Esophagus muscularis mucosa (tissue), 4 donors: ENCODE measurements at regions not wholly inside any gene's neighbourhood (a gene's known extent, or its start where the extent isn't known, plus 50 kb on each side); places are given as distances from the start of the nearest gene placed in this dataset.

Experiments used
- DNase-seq: peaks from one replicate; pipeline ENCODE4 v3.0.0-alpha.2; 2017; ENCODE audit errors: extremely low spot score
- H3K27ac ChIP-seq, 4 donors: fragments of 200-600 bp; sonication (generic); replicated peaks in 1 of 4; 1 replicate in 3 of 4; 2 replicates in 1 of 4; pipeline ENCODE4 v1.5.1; 2016 to 2019; ENCODE audit warnings: mild to moderate bottlenecking in 1 of 4
- H3K27me3 ChIP-seq, 4 donors: fragments of 200-600 bp; sonication (generic); one replicate each; pipeline versions ENCODE4 v1.5.1 to v1.6.0; 2016 to 2019
- H3K36me3 ChIP-seq, 4 donors: fragments of 200-600 bp; sonication (generic); one replicate each; pipeline ENCODE4 v1.5.1; 2016 to 2019
- H3K4me1 ChIP-seq, 4 donors: fragments of 200-600 bp; sonication (generic); one replicate each; pipeline ENCODE4 v1.5.1; 2016 to 2019
- H3K4me3 ChIP-seq, 4 donors: fragments of 200-600 bp; sonication (generic); 1 replicate in 2 of 4; 2 replicates in 2 of 4; pipeline ENCODE4 v1.5.1; 2016 to 2019; ENCODE audit warnings: mild to moderate bottlenecking in 4 of 4, moderate library complexity in 1 of 4
- H3K9me3 ChIP-seq, 4 donors: fragments of 200-600 bp; sonication (generic); 1 replicate in 3 of 4; 2 replicates in 1 of 4; pipeline ENCODE4 v1.5.1; 2016 to 2019
- EP300 ChIP-seq: sonication (generic); formaldehyde crosslinking; IDR thresholded peaks from one replicate; pipeline ENCODE4 v1.6.1; 2017; ENCODE audit warnings: antibody characterized with exemption
- POLR2A ChIP-seq: fragments of 450-650 bp; IDR thresholded peaks from one replicate; pipeline ENCODE4 v1.6.1; 2017; ENCODE audit warnings: antibody characterized with exemption, moderate library complexity, mild to moderate bottlenecking, low read depth
- POLR2AphosphoS5 ChIP-seq, 2 donors: sonication (generic); formaldehyde crosslinking; IDR thresholded peaks; one replicate each; pipeline ENCODE4 v1.6.1; 2017; ENCODE audit warnings: antibody characterized with exemption in 2 of 2
- WGBS: methylation state at CpG from one replicate; pipeline ENCODE4 v1.1.5; 2018; 5-methylcytosine and 5-hydroxymethylcytosine counted together
- intact Hi-C: fragments of 100-400 bp; cut with DNase I; formaldehyde crosslinking; loops from one replicate; pipeline ENCODE4 v1.15.1; 2023
- TF ChIP-seq, protein P1 (sequence below), 3 experiments: fragments of 200-600 bp in 2 of 3; fragments of 450-650 bp in 1 of 3; sonication (generic) in 2 of 3; IDR thresholded peaks; one replicate each; pipeline ENCODE4 v1.5.1; 2017 to 2019; ENCODE audit warnings: antibody characterized with exemption in 3 of 3, mild to moderate bottlenecking in 2 of 3, moderate library complexity in 1 of 3

- no peaks in the 10 kb centered on the region for H3K4me1 ChIP-seq
- no peak for DNase-seq
- H3K27ac ChIP-seq = no peak overlapping the region
- H3K9me3 ChIP-seq = peaks cover 0 to 9% (median 0%) of the 10 kb centered on the region in 4 donors
- TF ChIP-seq POLR2AphosphoS5 (IDR thresholded peaks at IDR 0.05) (no peak), POLR2A (no peak), EP300 (no peak)
- TF ChIP-seq, protein P1, sequence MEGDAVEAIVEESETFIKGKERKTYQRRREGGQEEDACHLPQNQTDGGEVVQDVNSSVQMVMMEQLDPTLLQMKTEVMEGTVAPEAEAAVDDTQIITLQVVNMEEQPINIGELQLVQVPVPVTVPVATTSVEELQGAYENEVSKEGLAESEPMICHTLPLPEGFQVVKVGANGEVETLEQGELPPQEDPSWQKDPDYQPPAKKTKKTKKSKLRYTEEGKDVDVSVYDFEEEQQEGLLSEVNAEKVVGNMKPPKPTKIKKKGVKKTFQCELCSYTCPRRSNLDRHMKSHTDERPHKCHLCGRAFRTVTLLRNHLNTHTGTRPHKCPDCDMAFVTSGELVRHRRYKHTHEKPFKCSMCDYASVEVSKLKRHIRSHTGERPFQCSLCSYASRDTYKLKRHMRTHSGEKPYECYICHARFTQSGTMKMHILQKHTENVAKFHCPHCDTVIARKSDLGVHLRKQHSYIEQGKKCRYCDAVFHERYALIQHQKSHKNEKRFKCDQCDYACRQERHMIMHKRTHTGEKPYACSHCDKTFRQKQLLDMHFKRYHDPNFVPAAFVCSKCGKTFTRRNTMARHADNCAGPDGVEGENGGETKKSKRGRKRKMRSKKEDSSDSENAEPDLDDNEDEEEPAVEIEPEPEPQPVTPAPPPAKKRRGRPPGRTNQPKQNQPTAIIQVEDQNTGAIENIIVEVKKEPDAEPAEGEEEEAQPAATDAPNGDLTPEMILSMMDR (IDR thresholded peaks at IDR 0.05) = no peak
- no peak overlapping the region for H3K4me3 ChIP-seq
- no peaks in the 10 kb centered on the region for H3K36me3 ChIP-seq
- WGBS = 83% methylated on average over 1 of the region's 1 CpG
- H3K27me3 ChIP-seq = no peaks in the 10 kb centered on the region
- intact Hi-C loops = no loop called here
Observed at GRCh38 chr5:85168474-85168873, 783.8 kb upstream of the EDIL3 start.

- intact Hi-C loops = no loop called here
- DNase-seq = no peak
- Histone ChIP-seq H3K9me3 (peaks cover 0 to 9% (median 0%) of the 10 kb centered on the region in 4 donors), H3K36me3 (no peaks in the 10 kb centered on the region), H3K27ac (no peak overlapping the region), H3K4me3 (no peak overlapping the region), H3K4me1 (peaks cover 0 to 11% (median 1%) of the 10 kb centered on the region in 4 donors), H3K27me3 (no peaks in the 10 kb centered on the region)
- WGBS = 86% methylated on average over 4 of the region's 4 CpGs
- TF ChIP-seq POLR2AphosphoS5 (IDR thresholded peaks at IDR 0.05) (no peak), POLR2A (no peak), EP300 (no peak)
- TF ChIP-seq, protein P1 (IDR thresholded peaks at IDR 0.05) = no peak
Observed at GRCh38 chr5:85170183-85170582, 785.5 kb upstream of the EDIL3 start.

DNA sequence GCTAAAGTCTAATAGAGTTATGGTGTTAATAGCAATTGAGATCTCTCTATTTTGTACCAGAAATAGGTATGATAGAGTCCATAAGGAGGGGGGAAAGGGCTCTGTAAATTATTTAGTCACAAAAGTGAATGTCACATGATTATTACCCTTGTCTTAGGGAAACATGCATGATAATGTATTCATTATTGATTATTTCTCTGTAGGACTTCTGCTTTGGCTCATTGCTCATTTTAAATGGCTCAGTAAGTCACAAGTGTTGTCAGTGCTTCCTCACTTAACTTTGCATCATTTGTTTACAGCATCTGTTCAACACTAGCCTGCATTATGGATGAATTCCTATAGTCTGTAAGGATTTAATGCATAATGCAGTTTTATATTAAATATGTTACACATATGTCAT, 788.8 kb upstream of the EDIL3 start:
- TF ChIP-seq EP300 = no peak
- TF ChIP-seq, protein P1 (IDR thresholded peaks at IDR 0.05) = no peak
- TF ChIP-seq POLR2A = no peak
- TF ChIP-seq POLR2AphosphoS5 (IDR thresholded peaks at IDR 0.05) = no peak
- no peak for DNase-seq
- no peak overlapping the region for H3K4me3 ChIP-seq
- H3K27me3 ChIP-seq = no peaks in the 10 kb centered on the region
- no peak overlapping the region for H3K27ac ChIP-seq
- no peaks in the 10 kb centered on the region for H3K9me3 ChIP-seq
- intact Hi-C loops = no loop called here
- peaks cover 0 to 11% (median 3%) of the 10 kb centered on the region in 4 donors for H3K4me1 ChIP-seq
- no peaks in the 10 kb centered on the region for H3K36me3 ChIP-seq

DNA sequence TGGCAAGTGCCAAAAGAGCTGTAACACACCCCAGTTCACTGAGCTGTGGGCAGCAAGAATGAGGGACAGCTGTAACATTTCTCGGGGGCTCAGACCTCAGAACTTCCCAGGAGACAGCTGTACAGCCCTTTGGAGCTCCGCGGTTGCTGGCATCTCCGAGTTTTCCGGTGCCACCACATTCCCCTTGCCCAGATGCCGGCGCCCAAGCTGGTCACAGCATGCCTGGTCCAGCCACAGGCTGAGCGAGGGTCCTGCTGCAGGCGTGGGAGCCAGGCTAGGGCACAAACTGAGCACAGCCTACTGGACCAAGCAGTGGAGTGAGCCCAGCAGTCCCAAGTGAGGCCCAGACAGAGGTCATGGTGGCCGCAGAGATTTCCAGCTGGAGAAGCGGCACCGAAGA, 797.7 kb upstream of the EDIL3 start:
- H3K4me1 ChIP-seq = no peaks in the 10 kb centered on the region
- H3K9me3 ChIP-seq = no peaks in the 10 kb centered on the region
- no peaks in the 10 kb centered on the region for H3K27me3 ChIP-seq
- no peak overlapping the region for H3K4me3 ChIP-seq
- TF ChIP-seq EP300 (no peak), POLR2A (no peak), POLR2AphosphoS5 (IDR thresholded peaks at IDR 0.05) (no peak)
- TF ChIP-seq, protein P1 (IDR thresholded peaks at IDR 0.05) = no peak
- intact Hi-C loops = no loop called here
- 94% methylated on average over 6 of the region's 12 CpGs for WGBS
- DNase-seq = no peak
- H3K27ac ChIP-seq = no peak overlapping the region
- H3K36me3 ChIP-seq = no peaks in the 10 kb centered on the region

DNA sequence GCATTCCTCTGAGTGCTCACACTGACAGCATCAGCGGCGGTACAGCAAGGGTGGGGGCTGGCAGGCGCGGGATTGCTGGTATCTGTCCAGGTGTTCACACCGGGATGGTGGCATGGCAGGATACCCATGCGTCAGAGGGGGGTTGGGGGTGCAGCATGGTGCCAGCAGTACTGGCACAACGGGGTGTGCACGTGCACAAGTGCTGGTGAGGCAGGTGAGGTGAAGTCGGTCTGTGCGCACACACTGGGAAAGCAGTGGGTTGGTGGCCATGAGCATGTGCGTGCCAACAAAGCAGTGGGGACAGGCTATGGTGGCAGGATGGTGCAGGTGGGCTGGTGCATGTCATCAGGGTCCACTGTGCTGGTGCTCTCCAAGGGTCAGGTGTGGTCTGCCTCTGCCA, 819.6 kb upstream of the EDIL3 start:
- Histone ChIP-seq H3K27me3 (no peaks in the 10 kb centered on the region), H3K4me1 (no peaks in the 10 kb centered on the region), H3K9me3 (peaks cover 0 to 4% (median 0%) of the 10 kb centered on the region in 4 donors), H3K4me3 (no peak overlapping the region), H3K36me3 (no peaks in the 10 kb centered on the region), H3K27ac (no peak overlapping the region)
- WGBS = 94% methylated on average over 4 of the region's 11 CpGs
- TF ChIP-seq, protein P1 (IDR thresholded peaks at IDR 0.05) = no peak
- TF ChIP-seq EP300 (no peak), POLR2AphosphoS5 (IDR thresholded peaks at IDR 0.05) (no peak), POLR2A (no peak)
- DNase-seq = no peak
- intact Hi-C loops = no loop called here
